ENCODE measurements at regions not wholly inside any gene's neighbourhood (a gene's known extent, or its start where the extent isn't known, plus 50 kb on each side); places are given as distances from the start of the nearest gene placed in this dataset.

GRCh38 chr13:65787082-65787481 lies 1443.1 kb downstream of the PCDH9 start:
- TF ChIP-seq, protein P1, sequence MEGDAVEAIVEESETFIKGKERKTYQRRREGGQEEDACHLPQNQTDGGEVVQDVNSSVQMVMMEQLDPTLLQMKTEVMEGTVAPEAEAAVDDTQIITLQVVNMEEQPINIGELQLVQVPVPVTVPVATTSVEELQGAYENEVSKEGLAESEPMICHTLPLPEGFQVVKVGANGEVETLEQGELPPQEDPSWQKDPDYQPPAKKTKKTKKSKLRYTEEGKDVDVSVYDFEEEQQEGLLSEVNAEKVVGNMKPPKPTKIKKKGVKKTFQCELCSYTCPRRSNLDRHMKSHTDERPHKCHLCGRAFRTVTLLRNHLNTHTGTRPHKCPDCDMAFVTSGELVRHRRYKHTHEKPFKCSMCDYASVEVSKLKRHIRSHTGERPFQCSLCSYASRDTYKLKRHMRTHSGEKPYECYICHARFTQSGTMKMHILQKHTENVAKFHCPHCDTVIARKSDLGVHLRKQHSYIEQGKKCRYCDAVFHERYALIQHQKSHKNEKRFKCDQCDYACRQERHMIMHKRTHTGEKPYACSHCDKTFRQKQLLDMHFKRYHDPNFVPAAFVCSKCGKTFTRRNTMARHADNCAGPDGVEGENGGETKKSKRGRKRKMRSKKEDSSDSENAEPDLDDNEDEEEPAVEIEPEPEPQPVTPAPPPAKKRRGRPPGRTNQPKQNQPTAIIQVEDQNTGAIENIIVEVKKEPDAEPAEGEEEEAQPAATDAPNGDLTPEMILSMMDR (conservative IDR thresholded peaks at IDR 0.05; ENCODE audit: low read depth in 2 of 2), result no peak
- TF ChIP-seq EZH2 (IDR thresholded peaks at IDR 0.05; ENCODE audit: low read depth, unreplicated experiment) (no peak), POLR2AphosphoS5 (IDR thresholded peaks at IDR 0.05; ENCODE audit: low read depth) (no peak), STAT1 (IDR thresholded peaks at IDR 0.05; ENCODE audit: unreplicated experiment) (no peak), ZNF114 (CRISPR knock-in tag; IDR thresholded peaks at IDR 0.05) (no peak), EZH2phosphoT487 (IDR thresholded peaks at IDR 0.05; ENCODE audit: unreplicated experiment) (no peak), ETS1 (IDR thresholded peaks at IDR 0.05) (no peak)

Data from GM23338 (cell line).